Neural progenitor cell (in vitro differentiated cells): ENCODE measurements at regions not wholly inside any gene's neighbourhood (a gene's known extent, or its start where the extent isn't known, plus 50 kb on each side); places are given as distances from the start of the nearest gene placed in this dataset.

Experiments
- CTCF ChIP-seq: fragments of 200-600 bp; sonication (generic); IDR thresholded peaks from 2 replicates; pipeline ENCODE4 v1.5.1; 2017; ENCODE audit warnings: antibody characterized with exemption, mild to moderate bottlenecking
- EZH2 ChIP-seq: fragments of 200-600 bp; sonication (generic); IDR thresholded peaks from 2 replicates; pipeline ENCODE4 v1.6.1; 2017; ENCODE audit warnings: antibody characterized with exemption, mild to moderate bottlenecking, moderate library complexity
- EZH2phosphoT487 ChIP-seq: fragments of 200-600 bp; sonication (generic); IDR thresholded peaks from 2 replicates; pipeline ENCODE4 v1.6.1; 2017; ENCODE audit warnings: antibody characterized with exemption

DNA sequence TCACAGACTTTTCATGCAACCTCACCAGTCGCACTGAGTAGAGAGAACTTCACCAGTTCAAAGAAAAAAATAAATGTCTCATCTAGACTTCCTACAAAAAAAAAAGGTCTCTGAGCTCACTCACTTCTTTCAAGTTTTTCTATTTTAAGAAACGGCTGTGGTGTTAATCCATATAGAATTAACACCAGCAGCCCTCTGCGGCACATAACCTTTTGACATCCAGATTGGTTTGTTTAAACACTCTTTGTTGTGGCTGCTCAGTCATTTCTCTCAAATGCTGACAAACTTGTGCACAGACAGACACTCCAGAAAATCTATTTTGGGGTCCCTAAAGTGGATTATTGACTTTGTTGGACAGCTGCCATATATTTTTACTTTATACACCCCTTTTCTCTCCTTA, 874.9 kb downstream of the EFNB2 start:
- no peak for TF ChIP-seq EZH2
- TF ChIP-seq CTCF = no peak
- no peak for TF ChIP-seq EZH2phosphoT487
